Heart right ventricle (tissue), 16 donors: ENCODE measurements at regions not wholly inside any gene's neighbourhood (a gene's known extent, or its start where the extent isn't known, plus 50 kb on each side); places are given as distances from the start of the nearest gene placed in this dataset.
A peak's percentile ranks its signal among the peaks of the same experiment; 100 is the strongest.

Source experiments
- ATAC-seq, 8 donors: fragments of 200-7000 bp; cut with Tn5 transposase; one replicate each; pipeline ENCODE4 v1.9.1; 2020; ENCODE audit warnings: mild to moderate bottlenecking in 8 of 8, moderate library complexity in 8 of 8, moderate number of reproducible peaks in 1 of 8
- DNase-seq, 2 donors: peaks; one replicate each; pipeline ENCODE4 v3.0.0-alpha.2; 2020
- H3K27ac ChIP-seq, 10 donors: fragments of 200-600 bp; sonication (generic) in 2 of 10; one replicate each; pipeline versions ENCODE4 v1.5.0 to v1.8.0; 2020 to 2022; ENCODE audit warnings: mild to moderate bottlenecking in 3 of 10
- H3K27me3 ChIP-seq, 7 donors: fragments of 200-600 bp; one replicate each; pipeline ENCODE4 v1.8.0; 2021 to 2022; ENCODE audit warnings: mild to moderate bottlenecking in 2 of 7
- H3K36me3 ChIP-seq, 9 donors: fragments of 200-600 bp; sonication (generic) in 1 of 9; one replicate each; pipeline versions ENCODE4 v1.5.0 to v1.8.0; 2020 to 2022; ENCODE audit warnings: mild to moderate bottlenecking in 2 of 9
- H3K4me1 ChIP-seq, 9 donors: fragments of 200-600 bp; sonication (generic) in 1 of 9; one replicate each; pipeline versions ENCODE4 v1.5.0 to v1.8.0; 2020 to 2022; ENCODE audit warnings: mild to moderate bottlenecking in 4 of 9
- H3K4me3 ChIP-seq, 10 donors: fragments of 200-600 bp; sonication (generic) in 2 of 10; one replicate each; pipeline versions ENCODE4 v1.5.0 to v1.8.0; 2020 to 2022; ENCODE audit warnings: mild to moderate bottlenecking in 7 of 10, moderate library complexity in 2 of 10
- H3K9me3 ChIP-seq, 11 donors: fragments of 200-600 bp in 10 of 11; sonication (generic) in 2 of 11; one replicate each; pipeline versions ENCODE4 v1.5.0 to v1.8.0; 2013 to 2022; ENCODE audit warnings: mild to moderate bottlenecking in 2 of 11, control low read depth in 1 of 11, moderate library complexity in 1 of 11
- WGBS, 2 donors: extraction: QIAGEN DNeasy Blood & Tissue Kit; methylation state at CpG; one replicate each; pipeline ENCODE4 v1.1.7; 2013; ENCODE audit warnings: inconsistent platforms in 1 of 2; 5-methylcytosine and 5-hydroxymethylcytosine counted together
- intact Hi-C, 10 donors: fragments of 100-400 bp; cut with DNase I; formaldehyde crosslinking; loops; one replicate each; pipeline versions ENCODE4 v1.11.1 to v1.14.2; 2022
- TF ChIP-seq, protein P1 (sequence below), 9 donors: fragments of 200-600 bp; sonication (generic) in 2 of 9; IDR thresholded peaks; one replicate each; pipeline versions ENCODE4 v1.5.0 to v1.8.0; 2021 to 2022; ENCODE audit warnings: antibody characterized with exemption in 9 of 9, mild to moderate bottlenecking in 5 of 9, moderate library complexity in 1 of 9
- donor health status: Arrhythmogenic right ventricular cardiomyopathy.
- donor health status: ischemic (EF 13 %, LVEDD 7.1; RV severe dilation, severe dysfunction).
- donor health status: healthy with polysubstance abuse.
- donor health status: DM: no; HTN: yes; CAD: no.
- donor health status: DM: no; HTN: no; CAD: no.
- donor health status: ischemic (EF 25% LVEDD 6.9; RV normal size, moderate dysfunction).
- donor health status: ischemic (EF 25% LVEDD 5.7; RV mildly dilated, moderate dysfunction).
- donor health status: healthy.
- donor health status: DM: yes; HTN: yes; CAD: no.
- donor health status: Ischemic cardiomyopathy.
- donor health status: ischemic (EF 35%, LVEDD 5.7; RV mildly dilated, moderate dysfunction).
- donor health status: nonischemic (EF 11% LVEDD 7.7; RV severe dilation, severe dysfunction).
- donor health status: DM: yes; HTN: yes; CAD: no.
- donor health status: PGD.
- donor health status: ischemic (EF 29% LVEDD 5.4; RV normal size, mild dysfunction).
- donor health status: nonischemic (EF 23%, LVEDD 6.1; RV moderate dilation, normal function).

DNA sequence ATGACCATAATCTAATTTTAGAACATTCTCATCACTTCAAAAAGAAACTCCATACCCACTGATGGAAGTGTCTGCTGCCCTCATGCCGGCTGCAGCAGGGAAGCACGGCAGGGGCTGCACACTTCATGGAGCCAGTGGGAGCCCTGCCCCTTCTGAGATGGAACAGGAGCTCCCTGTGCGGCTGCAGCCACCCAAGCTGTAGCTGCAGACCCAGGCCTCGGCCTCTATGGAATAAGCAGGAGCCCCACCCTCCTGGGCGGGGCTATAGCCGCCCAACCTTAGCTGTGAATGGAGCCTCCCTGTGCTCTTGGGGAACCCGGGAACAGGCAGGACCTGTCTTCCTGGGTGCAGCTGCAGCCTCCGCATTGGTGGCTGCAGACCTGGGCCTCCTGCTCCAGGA lies 128.5 kb downstream of the NUDT12 start:
- TF ChIP-seq, protein P1, sequence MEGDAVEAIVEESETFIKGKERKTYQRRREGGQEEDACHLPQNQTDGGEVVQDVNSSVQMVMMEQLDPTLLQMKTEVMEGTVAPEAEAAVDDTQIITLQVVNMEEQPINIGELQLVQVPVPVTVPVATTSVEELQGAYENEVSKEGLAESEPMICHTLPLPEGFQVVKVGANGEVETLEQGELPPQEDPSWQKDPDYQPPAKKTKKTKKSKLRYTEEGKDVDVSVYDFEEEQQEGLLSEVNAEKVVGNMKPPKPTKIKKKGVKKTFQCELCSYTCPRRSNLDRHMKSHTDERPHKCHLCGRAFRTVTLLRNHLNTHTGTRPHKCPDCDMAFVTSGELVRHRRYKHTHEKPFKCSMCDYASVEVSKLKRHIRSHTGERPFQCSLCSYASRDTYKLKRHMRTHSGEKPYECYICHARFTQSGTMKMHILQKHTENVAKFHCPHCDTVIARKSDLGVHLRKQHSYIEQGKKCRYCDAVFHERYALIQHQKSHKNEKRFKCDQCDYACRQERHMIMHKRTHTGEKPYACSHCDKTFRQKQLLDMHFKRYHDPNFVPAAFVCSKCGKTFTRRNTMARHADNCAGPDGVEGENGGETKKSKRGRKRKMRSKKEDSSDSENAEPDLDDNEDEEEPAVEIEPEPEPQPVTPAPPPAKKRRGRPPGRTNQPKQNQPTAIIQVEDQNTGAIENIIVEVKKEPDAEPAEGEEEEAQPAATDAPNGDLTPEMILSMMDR (IDR thresholded peaks at IDR 0.05) = no peak
- ATAC-seq = no peak
- no peak for DNase-seq
- no peaks in the 10 kb centered on the region for H3K36me3 ChIP-seq
- WGBS, 2 donors = 73 to 76% methylated on average over 8 of the region's 8 CpGs
- H3K9me3 ChIP-seq = peaks cover 0 to 14% (median 5%) of the 10 kb centered on the region in 11 donors
- no peak overlapping the region for H3K27ac ChIP-seq
- intact Hi-C loops = no loop called here
- H3K4me1 ChIP-seq = peaks cover 0 to 10% (median 4%) of the 10 kb centered on the region in 9 donors
- no peak overlapping the region for H3K4me3 ChIP-seq
- no peaks in the 10 kb centered on the region for H3K27me3 ChIP-seq

DNA sequence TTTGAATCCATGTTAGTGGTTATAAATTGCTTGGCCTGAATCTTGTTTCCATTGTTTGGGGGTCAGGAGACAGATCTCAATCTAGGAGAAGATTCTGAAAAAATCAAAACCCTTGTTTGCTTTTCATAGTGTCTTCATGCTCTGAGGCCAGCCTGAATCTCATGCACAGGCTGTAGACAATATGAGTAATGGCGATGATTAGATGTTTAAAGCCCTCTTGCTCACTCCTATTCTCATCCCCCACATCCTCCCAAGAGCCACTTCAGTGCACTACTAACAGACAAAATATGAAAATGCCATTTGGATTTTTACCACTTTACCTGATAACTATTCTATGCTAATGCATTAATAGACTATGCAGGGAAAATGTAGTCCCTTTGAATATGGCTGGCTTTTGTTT lies 129.4 kb downstream of the NUDT12 start:
- intact Hi-C loops = no loop called here
- ATAC-seq (no peak), DNase-seq (no peak)
- no peaks in the 10 kb centered on the region for H3K36me3 ChIP-seq
- TF ChIP-seq, protein P1 (IDR thresholded peaks at IDR 0.05) = no peak
- no peak overlapping the region for H3K27ac ChIP-seq
- H3K4me1 ChIP-seq = peaks cover 0 to 16% (median 5%) of the 10 kb centered on the region in 9 donors
- H3K4me3 ChIP-seq = no peak overlapping the region
- no peaks in the 10 kb centered on the region for H3K27me3 ChIP-seq
- peaks cover 0 to 6% (median 0%) of the 10 kb centered on the region in 11 donors for H3K9me3 ChIP-seq
- 97 to 100% methylated on average over 1 of the region's 1 CpG for WGBS, 2 donors

DNA sequence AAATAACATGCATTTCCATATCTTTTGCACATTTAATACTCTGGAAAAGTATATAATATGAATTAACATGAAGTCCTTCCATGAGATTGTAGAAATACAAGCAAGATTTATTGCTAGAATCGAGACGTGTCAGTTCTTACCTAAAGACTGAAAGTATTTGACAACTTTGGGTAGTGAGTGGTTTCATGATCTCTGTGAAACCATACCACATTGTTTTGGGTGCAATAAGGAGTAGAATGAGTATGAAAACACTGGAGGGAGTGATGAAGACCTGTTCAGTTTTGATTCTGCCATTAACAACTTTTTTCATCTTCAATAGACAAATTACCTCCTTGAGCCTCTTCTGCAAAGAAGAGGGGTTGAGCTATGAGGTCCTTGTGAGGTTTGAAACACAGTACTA lies 133.7 kb downstream of the NUDT12 start:
- Histone ChIP-seq H3K27ac (no peak overlapping the region), H3K36me3 (no peaks in the 10 kb centered on the region), H3K4me3 (no peak overlapping the region), H3K27me3 (no peaks in the 10 kb centered on the region), H3K4me1 (peaks cover 0 to 9% (median 0%) of the 10 kb centered on the region in 9 donors), H3K9me3 (no peaks in the 10 kb centered on the region)
- DNase-seq = no peak
- intact Hi-C loops = no loop called here
- TF ChIP-seq, protein P1 (IDR thresholded peaks at IDR 0.05) = no peak
- WGBS, 2 donors = 82 to 93% methylated on average over 2 of the region's 2 CpGs
- no peak for ATAC-seq

DNA sequence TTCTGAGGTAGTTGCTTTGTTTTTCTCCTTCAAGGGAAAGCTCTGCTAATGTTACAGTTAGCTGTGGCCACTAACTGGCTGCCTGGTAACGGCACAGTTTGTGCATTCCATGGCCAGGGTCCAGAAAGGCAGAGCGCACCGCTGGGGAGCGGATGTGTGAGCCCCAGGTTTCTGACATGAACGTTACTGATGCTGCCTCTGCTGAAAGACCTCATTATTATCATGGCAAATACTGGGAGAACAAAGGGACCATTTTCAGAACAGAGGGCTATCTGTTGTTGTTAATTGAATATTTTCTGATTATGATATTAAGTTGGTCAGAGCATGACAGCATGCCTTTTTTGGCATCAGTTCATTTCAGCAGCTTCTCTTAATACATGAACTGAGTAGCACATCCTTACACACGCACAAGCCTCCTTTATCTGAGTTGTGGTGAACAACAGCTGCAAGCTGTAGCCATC lies 134.1 kb downstream of the NUDT12 start:
- DNase-seq = peak; percentile 27 to 44
- Histone ChIP-seq H3K4me1 (peaks cover 0 to 9% (median 0%) of the 10 kb centered on the region in 9 donors), H3K4me3 (no peak overlapping the region), H3K36me3 (no peaks in the 10 kb centered on the region), H3K27ac (no peak overlapping the region), H3K27me3 (no peaks in the 10 kb centered on the region), H3K9me3 (no peaks in the 10 kb centered on the region)
- TF ChIP-seq, protein P1 (IDR thresholded peaks at IDR 0.05) = no peak
- 34 to 38% methylated on average over 6 of the region's 6 CpGs for WGBS, 2 donors
- peak in 7 of 8 donors; percentile 42 to 90 (median 80) for ATAC-seq
- intact Hi-C loops = no loop called here
